ENCODE measurements at regions not wholly inside any gene's neighbourhood (a gene's known extent, or its start where the extent isn't known, plus 50 kb on each side); places are given as distances from the start of the nearest gene placed in this dataset.
A peak's percentile ranks its signal among the peaks of the same experiment; 100 is the strongest.
"Not testable (repeated sequence)": the region's sequence is repeated elsewhere in the genome, so short reads cannot be mapped to it uniquely, and the experiment has no call there.

- no peaks in the 10 kb centered on the region for H3K9me3 ChIP-seq (ENCODE audit: control insufficient read depth, low read length)
- no peak for DNase-seq (ENCODE audit: low read depth)
- H3K9ac ChIP-seq (ENCODE audit: low read length): no peak overlapping the region
- no peaks in the 10 kb centered on the region for H3K27me3 ChIP-seq (replicated peaks; ENCODE audit: control insufficient read depth, insufficient read depth, low read length)
- H3K4me3 ChIP-seq (ENCODE audit: low read length): no peak overlapping the region
- H3K4me1 ChIP-seq (ENCODE audit: control insufficient read depth, insufficient read depth, low read length): peaks cover 20% of the 10 kb centered on the region
- no peaks in the 10 kb centered on the region for H3K36me3 ChIP-seq (ENCODE audit: control insufficient read depth, insufficient read depth, low read length, severe bottlenecking)
Observed at GRCh38 chr9:73095425-73095824, 56.2 kb upstream of the ANXA1 start.

- Histone ChIP-seq H3K9me3 (ENCODE audit: control insufficient read depth, low read length) (no peaks in the 10 kb centered on the region), H3K9ac (ENCODE audit: low read length) (peak overlapping the region; percentile 80), H3K36me3 (ENCODE audit: control insufficient read depth, insufficient read depth, low read length, severe bottlenecking) (no peaks in the 10 kb centered on the region), H3K27me3 (replicated peaks; ENCODE audit: control insufficient read depth, insufficient read depth, low read length) (no peaks in the 10 kb centered on the region), H3K4me3 (ENCODE audit: low read length) (peak overlapping the region; percentile 77), H3K4me1 (ENCODE audit: control insufficient read depth, insufficient read depth, low read length) (peaks cover 20% of the 10 kb centered on the region)
- peak; percentile 56 for DNase-seq (ENCODE audit: low read depth)
Observed at GRCh38 chr9:73093740-73094379, 57.8 kb upstream of the ANXA1 start.

- no peak for DNase-seq (ENCODE audit: low read depth)
- Histone ChIP-seq H3K9ac (ENCODE audit: low read length) (peak overlapping the region; percentile 80), H3K4me3 (ENCODE audit: low read length) (peak overlapping the region; percentile 77), H3K9me3 (ENCODE audit: control insufficient read depth, low read length) (no peaks in the 10 kb centered on the region), H3K27me3 (replicated peaks; ENCODE audit: control insufficient read depth, insufficient read depth, low read length) (no peaks in the 10 kb centered on the region), H3K4me1 (ENCODE audit: control insufficient read depth, insufficient read depth, low read length) (peaks cover 20% of the 10 kb centered on the region), H3K36me3 (ENCODE audit: control insufficient read depth, insufficient read depth, low read length, severe bottlenecking) (no peaks in the 10 kb centered on the region)
Observed at GRCh38 chr9:73093016-73093739, 58.5 kb upstream of the ANXA1 start.

GRCh38 chr9:73091909-73092308 lies 59.8 kb upstream of the ANXA1 start:
- Histone ChIP-seq H3K4me3 (ENCODE audit: low read length) (no peak overlapping the region), H3K27me3 (replicated peaks; ENCODE audit: control insufficient read depth, insufficient read depth, low read length) (no peaks in the 10 kb centered on the region), H3K4me1 (ENCODE audit: control insufficient read depth, insufficient read depth, low read length) (peaks cover 20% of the 10 kb centered on the region), H3K9ac (ENCODE audit: low read length) (no peak overlapping the region), H3K36me3 (ENCODE audit: control insufficient read depth, insufficient read depth, low read length, severe bottlenecking) (no peaks in the 10 kb centered on the region), H3K9me3 (ENCODE audit: control insufficient read depth, low read length) (no peaks in the 10 kb centered on the region)
- no peak for DNase-seq (ENCODE audit: low read depth)

- H3K36me3 ChIP-seq (ENCODE audit: control insufficient read depth, insufficient read depth, low read length, severe bottlenecking): no peaks in the 10 kb centered on the region
- no peaks in the 10 kb centered on the region for H3K27me3 ChIP-seq (replicated peaks; ENCODE audit: control insufficient read depth, insufficient read depth, low read length)
- H3K4me1 ChIP-seq (ENCODE audit: control insufficient read depth, insufficient read depth, low read length): peaks cover 20% of the 10 kb centered on the region
- H3K9ac ChIP-seq (ENCODE audit: low read length): no peak overlapping the region
- DNase-seq (ENCODE audit: low read depth): no peak
- H3K4me3 ChIP-seq (ENCODE audit: low read length): no peak overlapping the region
- H3K9me3 ChIP-seq (ENCODE audit: control insufficient read depth, low read length): no peaks in the 10 kb centered on the region
Observed at GRCh38 chr9:73090214-73090613, 61.5 kb upstream of the ANXA1 start.

- no peak overlapping the region for H3K4me3 ChIP-seq (ENCODE audit: low read length)
- H3K9ac ChIP-seq (ENCODE audit: low read length): no peak overlapping the region
- peaks cover 18% of the 10 kb centered on the region for H3K4me1 ChIP-seq (ENCODE audit: control insufficient read depth, insufficient read depth, low read length)
- no peak for DNase-seq (ENCODE audit: low read depth)
- no peaks in the 10 kb centered on the region for H3K9me3 ChIP-seq (ENCODE audit: control insufficient read depth, low read length)
- H3K27me3 ChIP-seq (replicated peaks; ENCODE audit: control insufficient read depth, insufficient read depth, low read length): no peaks in the 10 kb centered on the region
- no peaks in the 10 kb centered on the region for H3K36me3 ChIP-seq (ENCODE audit: control insufficient read depth, insufficient read depth, low read length, severe bottlenecking)
Observed at GRCh38 chr9:73089304-73089985, 62.2 kb upstream of the ANXA1 start.

- not testable (repeated sequence) for H3K36me3 ChIP-seq (ENCODE audit: control insufficient read depth, insufficient read depth, low read length, severe bottlenecking); DNase-seq (ENCODE audit: low read depth); H3K9me3 ChIP-seq (ENCODE audit: control insufficient read depth, low read length); H3K4me3 ChIP-seq (ENCODE audit: low read length); H3K4me1 ChIP-seq (ENCODE audit: control insufficient read depth, insufficient read depth, low read length); H3K9ac ChIP-seq (ENCODE audit: low read length); H3K27me3 ChIP-seq (replicated peaks; ENCODE audit: control insufficient read depth, insufficient read depth, low read length)
Observed at GRCh38 chr9:73087876-73088275, 63.8 kb upstream of the ANXA1 start.

- Histone ChIP-seq H3K9me3 (ENCODE audit: control insufficient read depth, low read length) (no peaks in the 10 kb centered on the region), H3K27me3 (replicated peaks; ENCODE audit: control insufficient read depth, insufficient read depth, low read length) (no peaks in the 10 kb centered on the region), H3K4me3 (ENCODE audit: low read length) (no peak overlapping the region), H3K36me3 (ENCODE audit: control insufficient read depth, insufficient read depth, low read length, severe bottlenecking) (no peaks in the 10 kb centered on the region), H3K9ac (ENCODE audit: low read length) (no peak overlapping the region), H3K4me1 (ENCODE audit: control insufficient read depth, insufficient read depth, low read length) (peaks cover 28% of the 10 kb centered on the region)
- no peak for DNase-seq (ENCODE audit: low read depth)
Observed at GRCh38 chr9:73083519-73083918, 68.1 kb upstream of the ANXA1 start.

- peak; percentile 91 for DNase-seq (ENCODE audit: low read depth)
- H3K27me3 ChIP-seq (replicated peaks; ENCODE audit: control insufficient read depth, insufficient read depth, low read length): no peaks in the 10 kb centered on the region
- H3K36me3 ChIP-seq (ENCODE audit: control insufficient read depth, insufficient read depth, low read length, severe bottlenecking): no peaks in the 10 kb centered on the region
- H3K9ac ChIP-seq (ENCODE audit: low read length): peak overlapping the region; percentile 64
- H3K4me1 ChIP-seq (ENCODE audit: control insufficient read depth, insufficient read depth, low read length): peaks cover 32% of the 10 kb centered on the region
- peak overlapping the region; percentile 13 for H3K4me3 ChIP-seq (ENCODE audit: low read length)
- H3K9me3 ChIP-seq (ENCODE audit: control insufficient read depth, low read length): no peaks in the 10 kb centered on the region
Observed at GRCh38 chr9:73081979-73082657, 69.5 kb upstream of the ANXA1 start.

- Histone ChIP-seq H3K9me3 (ENCODE audit: control insufficient read depth, low read length) (no peaks in the 10 kb centered on the region), H3K9ac (ENCODE audit: low read length) (peak overlapping the region; percentile 75), H3K27me3 (replicated peaks; ENCODE audit: control insufficient read depth, insufficient read depth, low read length) (no peaks in the 10 kb centered on the region), H3K4me3 (ENCODE audit: low read length) (peak overlapping the region; percentile 70), H3K36me3 (ENCODE audit: control insufficient read depth, insufficient read depth, low read length, severe bottlenecking) (no peaks in the 10 kb centered on the region), H3K4me1 (ENCODE audit: control insufficient read depth, insufficient read depth, low read length) (peaks cover 39% of the 10 kb centered on the region)
- DNase-seq (ENCODE audit: low read depth): no peak
Observed at GRCh38 chr9:73080110-73080694, 71.5 kb upstream of the ANXA1 start.

GRCh38 chr9:73079326-73079725 lies 72.3 kb upstream of the ANXA1 start:
- no peak for DNase-seq (ENCODE audit: low read depth)
- H3K36me3 ChIP-seq (ENCODE audit: control insufficient read depth, insufficient read depth, low read length, severe bottlenecking): no peaks in the 10 kb centered on the region
- H3K9ac ChIP-seq (ENCODE audit: low read length): peak overlapping the region; percentile 75
- H3K4me1 ChIP-seq (ENCODE audit: control insufficient read depth, insufficient read depth, low read length): peaks cover 44% of the 10 kb centered on the region
- H3K9me3 ChIP-seq (ENCODE audit: control insufficient read depth, low read length): no peaks in the 10 kb centered on the region
- H3K4me3 ChIP-seq (ENCODE audit: low read length): peak overlapping the region; percentile 70
- no peaks in the 10 kb centered on the region for H3K27me3 ChIP-seq (replicated peaks; ENCODE audit: control insufficient read depth, insufficient read depth, low read length)
